ENCODE measurements at regions not wholly inside any gene's neighbourhood (a gene's known extent, or its start where the extent isn't known, plus 50 kb on each side); places are given as distances from the start of the nearest gene placed in this dataset.

DNA sequence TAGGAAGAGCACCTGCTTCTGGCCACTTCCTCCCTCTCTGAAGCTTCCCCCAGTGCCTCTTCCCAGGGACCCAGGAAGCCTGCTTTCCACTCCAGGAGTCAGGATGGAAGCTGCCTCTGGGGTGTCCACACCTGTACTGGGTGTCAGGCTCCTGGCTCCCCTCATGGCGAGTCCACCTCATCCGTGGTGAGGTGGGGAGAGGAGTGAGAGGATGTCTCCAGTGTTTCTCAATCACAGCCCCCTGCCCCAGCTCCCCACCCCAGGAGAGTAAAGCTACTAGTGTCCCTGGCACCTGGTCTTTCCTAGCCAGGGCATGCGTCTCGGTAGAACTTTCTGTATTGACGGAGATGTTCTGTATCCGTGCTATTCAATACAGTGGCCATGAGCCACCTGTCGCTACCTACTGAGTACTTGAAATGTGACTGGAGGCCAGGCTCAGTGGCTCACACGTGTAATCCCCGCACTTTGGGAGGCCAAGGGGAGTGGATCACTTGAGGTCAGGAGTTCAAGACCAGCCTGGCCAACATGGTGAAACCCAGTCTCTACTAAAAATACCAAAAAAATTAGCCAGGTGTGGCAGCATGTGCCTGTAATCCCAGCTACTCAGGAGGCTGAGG, 171.2 kb upstream of the HAAO start:
- Histone ChIP-seq H3K27me3 (ENCODE audit: control insufficient read depth, insufficient read depth, low read length) (no peaks in the 10 kb centered on the region), H3K4me3 (ENCODE audit: insufficient read depth, low read depth, low read length) (no peak overlapping the region), H3K36me3 (replicated peaks; ENCODE audit: control insufficient read depth, insufficient read depth, low read length) (no peaks in the 10 kb centered on the region)
- DNase-seq: no peak

DNA sequence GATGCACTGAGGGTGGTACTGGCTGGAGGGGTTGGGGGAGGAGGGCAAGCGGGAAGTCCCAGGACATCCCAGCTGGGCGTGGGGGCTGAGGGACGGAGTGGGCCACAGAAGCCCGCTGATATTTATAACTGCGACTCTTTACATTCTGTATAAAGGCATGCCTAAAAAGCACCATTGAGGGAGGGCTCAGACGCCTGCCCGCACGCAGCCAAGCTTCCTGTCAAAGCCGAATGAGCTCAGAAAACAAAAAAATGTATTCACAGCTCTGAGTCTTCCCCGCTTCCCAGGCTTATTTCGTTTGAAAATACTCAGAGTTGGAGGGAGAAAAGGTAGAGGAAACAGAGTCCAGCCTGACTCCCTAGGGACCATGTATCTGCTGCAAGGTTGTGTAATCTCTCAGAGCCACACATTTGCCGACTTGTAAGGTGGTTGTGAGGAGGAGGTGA, 170.1 kb upstream of the HAAO start:
- Histone ChIP-seq H3K4me3 (ENCODE audit: insufficient read depth, low read depth, low read length) (no peak overlapping the region), H3K36me3 (replicated peaks; ENCODE audit: control insufficient read depth, insufficient read depth, low read length) (no peaks in the 10 kb centered on the region), H3K27me3 (ENCODE audit: control insufficient read depth, insufficient read depth, low read length) (no peaks in the 10 kb centered on the region; the same call in 1 of the 2 replicates)
- no peak for DNase-seq

DNA sequence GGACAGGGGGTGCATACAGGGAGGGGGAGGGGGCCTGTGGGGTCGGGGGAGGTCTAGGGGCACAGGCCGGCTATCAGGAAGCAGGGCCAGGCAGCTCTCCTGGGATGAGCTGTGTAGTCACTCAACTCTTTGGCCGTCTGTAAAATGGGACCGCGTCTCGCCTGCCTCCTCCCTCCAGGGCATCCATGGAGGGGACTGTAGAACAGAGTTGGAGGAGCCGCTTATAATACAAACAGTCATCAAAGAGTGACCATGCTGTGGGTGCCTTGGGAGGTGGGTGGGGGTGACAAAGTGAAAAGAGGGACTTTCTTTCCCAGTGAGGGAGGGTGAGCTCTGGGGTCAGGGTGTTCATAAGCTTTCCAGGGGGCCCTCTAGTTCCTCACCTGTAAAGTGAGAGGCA, 169.6 kb upstream of the HAAO start:
- Histone ChIP-seq H3K27me3 (ENCODE audit: control insufficient read depth, insufficient read depth, low read length) (no peaks in the 10 kb centered on the region; the same call in 1 of the 2 replicates), H3K36me3 (replicated peaks; ENCODE audit: control insufficient read depth, insufficient read depth, low read length) (no peaks in the 10 kb centered on the region)
- DNase-seq: no peak

GRCh38 chr2:42961385-42961811, 169.0 kb upstream of the HAAO start:
- peak; percentile 67 for DNase-seq

More for the DNA sequence above, 169.6 kb upstream of the HAAO start:
- H3K4me3 ChIP-seq (ENCODE audit: insufficient read depth, low read depth, low read length): no peak overlapping the region

GRCh38 chr2:42960842-42961180, 168.4 kb upstream of the HAAO start:
- DNase-seq: no peak
- H3K4me3 ChIP-seq (ENCODE audit: insufficient read depth, low read depth, low read length): no peak overlapping the region
- H3K27me3 ChIP-seq (ENCODE audit: control insufficient read depth, insufficient read depth, low read length): no peaks in the 10 kb centered on the region; the same call in 1 of the 2 replicates
- H3K36me3 ChIP-seq (replicated peaks; ENCODE audit: control insufficient read depth, insufficient read depth, low read length): no peaks in the 10 kb centered on the region

More at GRCh38 chr2:42961385-42961811, 169.0 kb upstream of the HAAO start:
- Histone ChIP-seq H3K27me3 (ENCODE audit: control insufficient read depth, insufficient read depth, low read length) (no peaks in the 10 kb centered on the region; the same call in 1 of the 2 replicates), H3K4me3 (ENCODE audit: insufficient read depth, low read depth, low read length) (no peak overlapping the region), H3K36me3 (replicated peaks; ENCODE audit: control insufficient read depth, insufficient read depth, low read length) (no peaks in the 10 kb centered on the region)

- Histone ChIP-seq H3K4me3 (ENCODE audit: insufficient read depth, low read depth, low read length) (no peak overlapping the region), H3K36me3 (replicated peaks; ENCODE audit: control insufficient read depth, insufficient read depth, low read length) (no peaks in the 10 kb centered on the region), H3K27me3 (ENCODE audit: control insufficient read depth, insufficient read depth, low read length) (no peaks in the 10 kb centered on the region; the same call in 1 of the 2 replicates)
- DNase-seq: no peak
Observed at GRCh38 chr2:42960002-42960841, 167.8 kb upstream of the HAAO start.

GRCh38 chr2:42959234-42960001, 167.0 kb upstream of the HAAO start:
- Histone ChIP-seq H3K36me3 (replicated peaks; ENCODE audit: control insufficient read depth, insufficient read depth, low read length) (no peaks in the 10 kb centered on the region), H3K4me3 (ENCODE audit: insufficient read depth, low read depth, low read length) (no peak overlapping the region), H3K27me3 (ENCODE audit: control insufficient read depth, insufficient read depth, low read length) (no peaks in the 10 kb centered on the region; the same call in 1 of the 2 replicates)
- DNase-seq: no peak

- DNase-seq: no peak
- no peak overlapping the region for H3K4me3 ChIP-seq (ENCODE audit: insufficient read depth, low read depth, low read length)
- no peaks in the 10 kb centered on the region for H3K36me3 ChIP-seq (replicated peaks; ENCODE audit: control insufficient read depth, insufficient read depth, low read length)
- no peaks in the 10 kb centered on the region; the same call in 1 of the 2 replicates for H3K27me3 ChIP-seq (ENCODE audit: control insufficient read depth, insufficient read depth, low read length)
Observed at GRCh38 chr2:42958741-42959233, 166.4 kb upstream of the HAAO start.

DNA sequence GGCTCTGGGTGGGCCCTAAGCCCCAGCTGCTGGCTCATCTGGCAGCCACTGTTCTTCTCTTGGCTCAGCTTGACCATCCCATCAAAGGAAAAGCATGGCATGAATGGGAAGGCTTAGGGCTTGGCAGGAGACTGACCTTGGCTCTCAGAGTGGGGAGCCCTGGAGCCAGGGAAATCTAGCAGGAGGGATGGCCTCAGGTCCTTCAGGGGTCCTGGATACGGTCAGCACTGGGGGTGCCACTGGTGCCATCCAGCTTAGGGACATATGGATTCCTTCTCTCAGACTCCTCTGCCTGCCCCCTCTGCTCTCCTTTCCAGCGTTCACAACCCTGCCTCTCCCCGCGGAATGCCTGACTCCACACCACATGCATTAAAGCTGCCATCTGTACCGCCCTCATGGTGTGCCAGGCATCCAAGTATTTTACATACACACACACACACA, 165.5 kb upstream of the HAAO start:
- Histone ChIP-seq H3K36me3 (replicated peaks; ENCODE audit: control insufficient read depth, insufficient read depth, low read length) (no peaks in the 10 kb centered on the region), H3K4me3 (ENCODE audit: insufficient read depth, low read depth, low read length) (no peak overlapping the region)
- no peak for DNase-seq

DNA sequence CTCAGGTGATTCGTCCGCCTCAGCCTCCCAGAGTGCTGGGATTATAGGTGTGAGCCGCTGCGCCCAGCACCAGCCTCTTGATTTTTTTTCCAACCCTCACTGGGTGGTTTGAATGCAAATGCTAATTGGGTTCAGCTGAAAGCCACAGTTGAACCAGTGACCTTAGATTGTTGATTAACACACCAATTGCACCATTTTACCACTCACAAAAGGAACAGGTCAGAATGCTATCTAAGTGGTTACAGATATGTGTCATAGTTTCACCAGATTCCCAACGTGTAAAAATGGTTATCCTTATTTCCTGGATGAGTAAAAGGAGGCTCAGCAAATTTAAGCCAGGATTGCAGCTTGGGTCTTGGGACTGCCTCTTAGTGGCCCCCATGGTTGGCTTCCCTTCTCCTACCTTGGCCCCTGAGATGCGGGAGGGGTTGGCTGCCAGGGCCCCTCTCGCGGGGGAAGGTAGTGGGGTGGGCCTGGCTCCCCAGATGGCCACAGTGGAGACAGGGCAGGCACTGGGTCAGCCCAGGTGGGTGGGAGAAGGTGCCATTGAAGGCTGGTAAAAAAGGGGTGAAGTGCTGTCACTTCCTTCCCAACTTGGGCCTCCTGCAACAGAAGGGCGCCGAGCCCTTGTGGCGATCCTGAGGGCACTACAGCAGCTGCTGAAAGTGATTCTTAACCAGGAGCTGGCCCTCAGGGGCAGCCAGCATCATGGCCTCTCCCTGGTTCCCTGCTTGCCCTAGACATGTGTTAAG, 164.9 kb upstream of the HAAO start:
- DNase-seq: peak; percentile 67
- Histone ChIP-seq H3K4me3 (ENCODE audit: insufficient read depth, low read depth, low read length) (no peak overlapping the region), H3K27me3 (ENCODE audit: control insufficient read depth, insufficient read depth, low read length) (no peaks in the 10 kb centered on the region; the same call in 1 of the 2 replicates), H3K36me3 (replicated peaks; ENCODE audit: control insufficient read depth, insufficient read depth, low read length) (no peaks in the 10 kb centered on the region)

More for the DNA sequence above, 165.5 kb upstream of the HAAO start:
- H3K27me3 ChIP-seq (ENCODE audit: control insufficient read depth, insufficient read depth, low read length): no peaks in the 10 kb centered on the region; the same call in 1 of the 2 replicates

GRCh38 chr2:42954227-42954962, 162.0 kb upstream of the HAAO start:
- DNase-seq: no peak
- H3K36me3 ChIP-seq (replicated peaks; ENCODE audit: control insufficient read depth, insufficient read depth, low read length): no peaks in the 10 kb centered on the region
- no peak overlapping the region for H3K4me3 ChIP-seq (ENCODE audit: insufficient read depth, low read depth, low read length)
- H3K27me3 ChIP-seq (ENCODE audit: control insufficient read depth, insufficient read depth, low read length): no peaks in the 10 kb centered on the region; the same call in 1 of the 2 replicates

DNA sequence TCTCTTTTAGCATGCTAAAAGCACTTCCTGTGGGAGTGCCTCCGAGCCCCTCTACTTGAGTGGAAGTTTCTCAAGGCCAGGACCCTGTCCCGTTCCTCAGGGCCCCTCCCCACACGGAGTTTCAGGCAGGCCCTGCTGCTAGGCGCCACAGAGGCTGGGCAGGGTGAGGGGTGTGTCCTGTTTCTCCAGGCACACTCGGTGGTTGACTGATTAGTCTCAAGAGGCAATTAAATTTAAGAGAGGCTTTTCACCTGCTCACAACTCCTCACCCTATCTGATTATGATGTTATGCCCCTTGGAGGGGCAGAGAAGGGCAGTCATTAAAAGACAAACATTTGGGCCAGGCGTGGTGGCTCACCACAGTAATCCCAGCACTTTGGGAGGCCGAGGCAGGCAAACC, 160.8 kb upstream of the HAAO start:
- H3K27me3 ChIP-seq (ENCODE audit: control insufficient read depth, insufficient read depth, low read length): no peaks in the 10 kb centered on the region; the same call in 1 of the 2 replicates
- no peaks in the 10 kb centered on the region for H3K36me3 ChIP-seq (replicated peaks; ENCODE audit: control insufficient read depth, insufficient read depth, low read length)
- H3K4me3 ChIP-seq (ENCODE audit: insufficient read depth, low read depth, low read length): no peak overlapping the region
- no peak for DNase-seq

DNA sequence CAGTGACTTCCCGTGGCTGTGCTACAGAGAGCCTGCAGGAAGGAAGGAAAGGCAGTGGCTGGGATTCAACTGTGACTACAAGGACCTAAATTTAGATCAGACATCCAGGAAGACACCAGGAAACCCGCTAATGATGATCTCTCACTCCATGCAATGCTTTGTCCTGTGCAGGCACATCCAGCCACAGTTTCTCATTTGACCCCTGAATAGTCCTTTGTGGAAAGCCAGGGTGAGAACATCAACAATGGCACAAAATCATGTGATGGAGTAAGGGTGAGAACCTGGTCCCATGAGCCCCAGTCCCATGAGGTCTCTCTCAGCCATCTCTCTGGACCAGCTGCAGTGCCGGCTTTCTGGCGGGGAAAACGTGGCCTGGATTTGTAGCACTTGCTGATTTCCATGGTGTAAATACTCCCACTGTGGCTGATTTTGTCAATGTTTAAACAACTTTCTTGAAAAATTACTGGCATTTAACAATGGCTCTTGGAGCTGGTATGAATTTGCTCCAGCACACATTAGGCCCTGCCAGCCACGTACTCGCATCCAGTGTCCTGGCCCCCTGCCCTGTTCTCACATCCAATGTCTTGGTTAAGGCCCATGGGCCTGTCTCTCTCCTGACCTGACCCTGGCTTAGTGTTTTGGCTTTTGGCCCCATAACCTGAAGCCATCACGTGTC, 159.0 kb upstream of the HAAO start:
- no peak for DNase-seq
- no peak overlapping the region for H3K4me3 ChIP-seq (ENCODE audit: insufficient read depth, low read depth, low read length)
- H3K27me3 ChIP-seq (ENCODE audit: control insufficient read depth, insufficient read depth, low read length): no peaks in the 10 kb centered on the region
- H3K36me3 ChIP-seq (replicated peaks; ENCODE audit: control insufficient read depth, insufficient read depth, low read length): no peaks in the 10 kb centered on the region
